ENCODE measurements at regions not wholly inside any gene's neighbourhood (a gene's known extent, or its start where the extent isn't known, plus 50 kb on each side); places are given as distances from the start of the nearest gene placed in this dataset.

DNA sequence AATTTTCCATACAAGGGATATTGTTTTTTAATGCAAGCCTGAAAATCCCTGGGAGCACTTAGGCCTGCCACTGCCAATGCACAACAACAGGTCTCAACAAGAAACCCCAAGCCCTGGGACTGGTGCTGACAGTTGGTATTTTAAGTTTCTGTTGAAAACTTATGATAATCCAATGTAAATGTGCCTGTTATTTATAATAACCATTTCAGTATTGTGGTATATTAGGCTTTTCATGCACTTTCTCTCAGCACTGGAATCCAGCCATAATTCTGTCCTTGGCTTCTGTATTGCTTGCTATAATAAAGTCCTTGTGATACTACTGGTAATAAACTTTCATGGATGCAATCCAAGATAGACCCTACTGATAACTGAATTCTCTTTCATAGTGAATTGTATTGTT is 218.9 kb downstream of the PCDH7 start:
- TF ChIP-seq POLR2A (IDR thresholded peaks at IDR 0.05; ENCODE audit: low read depth, low read length) (no peak), TAF1 (IDR thresholded peaks at IDR 0.05; ENCODE audit: borderline replicate concordance, low read depth, low read length) (no peak), POLR2AphosphoS5 (IDR thresholded peaks at IDR 0.05; ENCODE audit: low read depth, low read length) (no peak)
